PC-9 (cell line): ENCODE measurements at regions not wholly inside any gene's neighbourhood (a gene's known extent, or its start where the extent isn't known, plus 50 kb on each side); places are given as distances from the start of the nearest gene placed in this dataset.

Experiments
- BruUV-seq: library from RNA; stranded (reverse); fragments of 400-500 nt; replicated peaks from 2 replicates; lab custom pipeline; 2021; lab: Mats Ljungman, UMichigan
- CTCF ChIA-PET: fragments of 300-600 bp; sonication (Branson Sonifier 250); formaldehyde crosslinking; loops from one replicate; lab custom pipeline; 2022; ENCODE audit warnings: antibody characterized with exemption; lab: Charles Lee
- POLR2A ChIA-PET: fragments of 300-600 bp; sonication (Branson Sonifier 250); formaldehyde crosslinking; loops from one replicate; lab custom pipeline; 2022; ENCODE audit warnings: antibody characterized with exemption; ENCODE audit not compliant: unreplicated experiment; lab: Charles Lee
- DNase-seq, 2 experiments: peaks; one replicate each; pipeline versions ENCODE4 v3.0.0 to v3.0.0-alpha.2; 2015 to 2022; ENCODE audit warnings: mixed read lengths in 1 of 2
- H2AFZ ChIP-seq: fragments of 200-600 bp; sonication (generic); 2 replicates; pipeline ENCODE4 v1.8.1; 2017; ENCODE audit warnings: antibody characterized with exemption
- H3F3A ChIP-seq: fragments of 200-600 bp; sonication (generic); 2 replicates; pipeline ENCODE4 v1.8.1; 2017; ENCODE audit warnings: antibody characterized with exemption, mild to moderate bottlenecking, low read depth; ENCODE audit not compliant: insufficient read depth
- H3K27ac ChIP-seq: fragments of 200-600 bp; sonication (generic); 2 replicates; pipeline ENCODE4 v1.6.1; 2016; ENCODE audit warnings: mixed run types
- H3K27me3 ChIP-seq: fragments of 200-600 bp; sonication (generic); 2 replicates; pipeline ENCODE4 v1.6.1; 2016; ENCODE audit warnings: low read depth, mixed run types; ENCODE audit not compliant: insufficient read depth
- H3K36me3 ChIP-seq: fragments of 200-600 bp; sonication (generic); 2 replicates; pipeline ENCODE4 v1.6.1; 2016; ENCODE audit warnings: low read depth, mixed run types
- H3K4me1 ChIP-seq: fragments of 200-600 bp; sonication (generic); replicated peaks from 2 replicates; pipeline ENCODE4 v1.6.1; 2016; ENCODE audit warnings: mixed run types; ENCODE audit not compliant: insufficient read depth
- H3K4me2 ChIP-seq: fragments of 200-600 bp; sonication (generic); 2 replicates; pipeline ENCODE4 v1.6.1; 2017; ENCODE audit warnings: mixed run types
- H3K4me3 ChIP-seq: fragments of 200-600 bp; sonication (generic); 2 replicates; pipeline ENCODE4 v1.6.1; 2016; ENCODE audit warnings: mixed run types
- H3K79me2 ChIP-seq: fragments of 200-600 bp; sonication (generic); 2 replicates; pipeline ENCODE4 v1.6.1; 2017; ENCODE audit warnings: low read depth, mixed run types
- H3K9me2 ChIP-seq: fragments of 200-600 bp; sonication (generic); 2 replicates; pipeline ENCODE4 v1.8.1; 2017; ENCODE audit warnings: mild to moderate bottlenecking; ENCODE audit not compliant: insufficient read depth
- H3K9me3 ChIP-seq: fragments of 200-600 bp; sonication (generic); 2 replicates; pipeline ENCODE4 v1.8.1; 2016; ENCODE audit warnings: low read depth; ENCODE audit not compliant: insufficient read depth
- H4K20me1 ChIP-seq: fragments of 200-600 bp; sonication (generic); 2 replicates; pipeline ENCODE4 v1.8.1; 2017; ENCODE audit not compliant: insufficient read depth
- EZH2 ChIP-seq: fragments of 200-600 bp; sonication (generic); IDR thresholded peaks from 2 replicates; pipeline ENCODE4 v1.8.0; 2017; ENCODE audit warnings: antibody characterized with exemption, low read depth
- intact Hi-C: fragments of 100-400 bp; cut with micrococcal nuclease; formaldehyde crosslinking; loops from one replicate; pipeline ENCODE4 v1.10.0; 2022; ENCODE audit not compliant: unreplicated experiment
- TF ChIP-seq, protein P1 (sequence below): fragments of 200-600 bp; sonication (generic); conservative IDR thresholded peaks from 2 replicates; pipeline ENCODE4 v1.6.1; 2017; ENCODE audit warnings: mixed run types, antibody characterized with exemption, mild to moderate bottlenecking, moderate library complexity

DNA sequence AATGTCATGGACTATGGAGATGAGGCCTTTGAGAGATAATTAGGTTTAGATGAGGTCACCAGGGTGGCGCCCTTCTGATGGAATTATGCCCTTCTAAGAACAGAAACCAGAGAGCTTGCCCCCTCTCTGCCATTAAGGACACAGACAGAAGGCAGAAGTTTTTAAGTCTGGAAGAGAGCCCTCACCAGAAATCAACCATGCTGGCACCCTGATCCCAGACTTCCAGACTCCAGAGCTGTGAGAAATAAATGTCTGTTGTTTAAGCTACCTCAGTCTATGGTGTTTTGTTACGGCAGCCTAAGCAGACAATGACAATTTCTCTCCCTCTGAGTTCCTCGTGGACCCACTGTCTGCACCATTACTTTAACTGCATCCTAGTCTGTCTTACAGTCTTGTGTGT is 382.0 kb downstream of the GXYLT1 start:
- CTCF ChIA-PET, result no interaction called here
- BruUV-seq, result no TSS peak
- POLR2A ChIA-PET, result no interaction called here
- Histone ChIP-seq H2AFZ (no peak overlapping the region), H3K36me3 (no peaks in the 10 kb centered on the region), H3K4me2 (no peak overlapping the region), H3K4me3 (no peak overlapping the region), H3K9me2 (no peaks in the 10 kb centered on the region), H4K20me1 (no peaks in the 10 kb centered on the region), H3K27me3 (no peaks in the 10 kb centered on the region), H3K27ac (no peak overlapping the region), H3K79me2 (no peaks in the 10 kb centered on the region), H3K9me3 (no peaks in the 10 kb centered on the region), H3F3A (no peaks in the 10 kb centered on the region), H3K4me1 (no peaks in the 10 kb centered on the region)
- intact Hi-C loops, result no loop called here
- DNase-seq, result no peak
- TF ChIP-seq EZH2, result no peak
- TF ChIP-seq, protein P1, sequence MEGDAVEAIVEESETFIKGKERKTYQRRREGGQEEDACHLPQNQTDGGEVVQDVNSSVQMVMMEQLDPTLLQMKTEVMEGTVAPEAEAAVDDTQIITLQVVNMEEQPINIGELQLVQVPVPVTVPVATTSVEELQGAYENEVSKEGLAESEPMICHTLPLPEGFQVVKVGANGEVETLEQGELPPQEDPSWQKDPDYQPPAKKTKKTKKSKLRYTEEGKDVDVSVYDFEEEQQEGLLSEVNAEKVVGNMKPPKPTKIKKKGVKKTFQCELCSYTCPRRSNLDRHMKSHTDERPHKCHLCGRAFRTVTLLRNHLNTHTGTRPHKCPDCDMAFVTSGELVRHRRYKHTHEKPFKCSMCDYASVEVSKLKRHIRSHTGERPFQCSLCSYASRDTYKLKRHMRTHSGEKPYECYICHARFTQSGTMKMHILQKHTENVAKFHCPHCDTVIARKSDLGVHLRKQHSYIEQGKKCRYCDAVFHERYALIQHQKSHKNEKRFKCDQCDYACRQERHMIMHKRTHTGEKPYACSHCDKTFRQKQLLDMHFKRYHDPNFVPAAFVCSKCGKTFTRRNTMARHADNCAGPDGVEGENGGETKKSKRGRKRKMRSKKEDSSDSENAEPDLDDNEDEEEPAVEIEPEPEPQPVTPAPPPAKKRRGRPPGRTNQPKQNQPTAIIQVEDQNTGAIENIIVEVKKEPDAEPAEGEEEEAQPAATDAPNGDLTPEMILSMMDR, result no peak

- POLR2A ChIA-PET, result no interaction called here
- Histone ChIP-seq H2AFZ (no peak overlapping the region), H3K36me3 (no peaks in the 10 kb centered on the region), H3K4me2 (no peak overlapping the region), H4K20me1 (no peaks in the 10 kb centered on the region), H3K27ac (no peak overlapping the region), H3K4me3 (no peak overlapping the region), H3K9me3 (no peaks in the 10 kb centered on the region), H3K9me2 (no peaks in the 10 kb centered on the region), H3K27me3 (no peaks in the 10 kb centered on the region), H3F3A (no peaks in the 10 kb centered on the region), H3K4me1 (no peaks in the 10 kb centered on the region), H3K79me2 (no peaks in the 10 kb centered on the region)
- CTCF ChIA-PET, result no interaction called here
- TF ChIP-seq EZH2, result no peak
- no peak for DNase-seq
- no TSS peak for BruUV-seq
- intact Hi-C loops, result no loop called here
These were observed 399.1 kb downstream of the GXYLT1 start for GRCh38 chr12:41745593-41745992.

DNA sequence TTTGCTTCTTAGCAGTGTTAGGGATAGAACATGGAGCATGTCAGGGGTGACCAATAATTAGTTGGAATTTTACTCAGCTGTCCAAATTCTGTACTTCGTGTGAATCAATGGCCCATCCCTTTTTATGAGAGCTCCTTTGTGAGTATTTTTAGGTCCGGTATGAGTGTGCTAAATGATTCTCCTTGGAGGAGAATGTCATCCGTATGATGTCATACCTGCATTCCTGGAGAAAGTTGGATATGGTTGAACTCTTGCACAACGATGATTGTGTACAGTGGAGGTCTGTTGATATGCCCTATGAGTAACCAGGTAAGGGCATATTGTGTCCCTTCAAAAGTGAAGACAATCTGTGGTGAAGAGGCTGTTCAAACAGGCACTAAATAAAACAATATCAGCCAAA is 400.8 kb downstream of the GXYLT1 start:
- Histone ChIP-seq H3K27ac (no peak overlapping the region), H3K79me2 (no peaks in the 10 kb centered on the region), H3K4me3 (no peak overlapping the region), H3K9me2 (no peaks in the 10 kb centered on the region), H4K20me1 (no peaks in the 10 kb centered on the region), H3K27me3 (no peaks in the 10 kb centered on the region), H3K4me2 (no peak overlapping the region), H3K36me3 (no peaks in the 10 kb centered on the region), H3F3A (no peaks in the 10 kb centered on the region), H2AFZ (no peak overlapping the region), H3K4me1 (no peaks in the 10 kb centered on the region), H3K9me3 (no peaks in the 10 kb centered on the region)
- intact Hi-C loops, result no loop called here
- no TSS peak for BruUV-seq
- POLR2A ChIA-PET, result no interaction called here
- CTCF ChIA-PET, result no interaction called here
- TF ChIP-seq EZH2, result no peak
- TF ChIP-seq, protein P1, result no peak
- DNase-seq, result peak in 1 of 2 experiments; percentile 59

DNA sequence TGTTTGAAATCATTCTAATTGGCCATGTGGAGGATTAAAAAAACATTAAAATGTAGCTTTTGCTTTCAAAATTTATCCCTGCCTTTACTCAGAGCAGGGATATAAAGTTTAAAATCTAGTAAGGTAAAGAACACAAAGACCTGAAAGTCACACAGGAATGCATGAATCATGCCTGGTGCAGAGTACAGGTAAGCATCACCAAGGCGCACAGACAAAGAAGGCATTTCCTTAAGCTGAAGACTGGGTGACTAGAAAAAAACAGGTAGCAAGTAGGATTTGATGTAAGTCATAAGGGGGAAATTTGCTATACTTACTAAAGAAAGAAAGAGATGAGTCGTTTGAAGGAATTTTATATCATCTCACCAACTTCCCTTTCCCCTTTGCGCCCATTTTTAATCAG is 405.6 kb downstream of the GXYLT1 start:
- H3K27me3 ChIP-seq, result no peaks in the 10 kb centered on the region
- H3K4me2 ChIP-seq, result no peak overlapping the region
- H3K9me3 ChIP-seq, result no peaks in the 10 kb centered on the region
- TF ChIP-seq EZH2, result no peak
- TF ChIP-seq, protein P1, result no peak
- BruUV-seq, result no TSS peak
- no peaks in the 10 kb centered on the region for H3K36me3 ChIP-seq
- H3K9me2 ChIP-seq, result no peaks in the 10 kb centered on the region
- ChIA-PET CTCF (no interaction called here), POLR2A (no interaction called here)
- no peak for DNase-seq
- no peak overlapping the region for H3K4me3 ChIP-seq
- no peaks in the 10 kb centered on the region for H4K20me1 ChIP-seq
- H3K27ac ChIP-seq, result no peak overlapping the region
- no peaks in the 10 kb centered on the region for H3K79me2 ChIP-seq
- H2AFZ ChIP-seq, result no peak overlapping the region
- no peaks in the 10 kb centered on the region for H3K4me1 ChIP-seq
- intact Hi-C loops, result no loop called here
- no peaks in the 10 kb centered on the region for H3F3A ChIP-seq
